OCI-LY3 (cell line): ENCODE measurements at regions not wholly inside any gene's neighbourhood (a gene's known extent, or its start where the extent isn't known, plus 50 kb on each side); places are given as distances from the start of the nearest gene placed in this dataset.

ENCODE experiments used
- CTCF ChIP-seq: fragments of 200-600, 300-600 bp; sonication (generic); IDR thresholded peaks from 2 replicates; pipeline ENCODE4 v1.5.1; 2014; ENCODE audit warnings: antibody characterized with exemption, low read length, low read depth
- EZH2phosphoT487 ChIP-seq: fragments of 200-600 bp; shearing (Covaris generic); IDR thresholded peaks from 2 replicates; pipeline ENCODE4 v1.6.1; 2018; ENCODE audit warnings: antibody characterized with exemption, mixed run types, low read depth

- TF ChIP-seq CTCF (no peak), EZH2phosphoT487 (no peak)
These were observed 528.7 kb downstream of the CDH26 start for GRCh38 chr20:60486937-60487336.
